OCI-LY7 (cell line): ENCODE measurements at regions not wholly inside any gene's neighbourhood (a gene's known extent, or its start where the extent isn't known, plus 50 kb on each side); places are given as distances from the start of the nearest gene placed in this dataset.
"Not testable (repeated sequence)": the region's sequence is repeated elsewhere in the genome, so short reads cannot be mapped to it uniquely, and the experiment has no call there.

Experiments
- BruUV-seq: library from RNA; stranded (reverse); fragments of 400-500 nt; replicated peaks from 2 replicates; lab custom pipeline; 2021; lab: Mats Ljungman, UMichigan
- CTCF ChIA-PET: fragments of 300-600 bp; sonication (Branson Sonifier 250); formaldehyde crosslinking; loops from one replicate; lab custom pipeline; 2022; ENCODE audit warnings: antibody characterized with exemption; ENCODE audit not compliant: unreplicated experiment; lab: Charles Lee
- POLR2A ChIA-PET: fragments of 300-600 bp; sonication (Branson Sonifier 250); formaldehyde crosslinking; loops from one replicate; lab custom pipeline; 2022; ENCODE audit warnings: antibody characterized with exemption; lab: Charles Lee
- DNase-seq: peaks from one replicate; pipeline ENCODE4 v3.0.0-alpha.2; 2015; ENCODE audit warnings: low spot score
- H2AFZ ChIP-seq: fragments of 200-600 bp; sonication (generic), shearing (Covaris generic); 2 replicates; pipeline ENCODE4 v1.6.1; 2014; ENCODE audit warnings: mild to moderate bottlenecking, antibody characterized with exemption, low read length, moderate library complexity
- H3K27ac ChIP-seq: fragments of 200-600 bp; sonication (generic); 2 replicates; pipeline ENCODE4 v1.5.1; 2014; ENCODE audit warnings: mixed run types, low read depth, mild to moderate bottlenecking, moderate library complexity, low read length, inconsistent platforms; ENCODE audit not compliant: poor library complexity, severe bottlenecking
- H3K36me3 ChIP-seq: fragments of 200-600 bp; sonication (generic); 2 replicates; pipeline ENCODE4 v1.6.1; 2014; ENCODE audit warnings: mild to moderate bottlenecking, antibody characterized with exemption, low read length, moderate library complexity, mixed read lengths; ENCODE audit not compliant: insufficient read depth
- H3K4me1 ChIP-seq: fragments of 200-600 bp; sonication (generic); 2 replicates; pipeline ENCODE4 v1.5.1; 2014; ENCODE audit warnings: mild to moderate bottlenecking, low read length; ENCODE audit not compliant: insufficient read depth, poor library complexity, severe bottlenecking
- H3K4me2 ChIP-seq: fragments of 200-600 bp; sonication (generic); 2 replicates; pipeline ENCODE4 v1.6.1; 2014; ENCODE audit warnings: mild to moderate bottlenecking, low read length
- H3K4me3 ChIP-seq: fragments of 200-600 bp; sonication (generic); 2 replicates; pipeline ENCODE4 v1.5.1; 2014; ENCODE audit warnings: mild to moderate bottlenecking, low read depth, low read length; ENCODE audit not compliant: poor library complexity, severe bottlenecking
- H3K79me2 ChIP-seq: fragments of 200-600 bp; sonication (generic); 2 replicates; pipeline ENCODE4 v1.6.1; 2016; ENCODE audit warnings: low read depth, mild to moderate bottlenecking, low read length, moderate library complexity, mixed read lengths; ENCODE audit not compliant: insufficient read depth
- H3K9me2 ChIP-seq: fragments of 200-600 bp; sonication (generic); 2 replicates; pipeline ENCODE4 v1.6.1; 2016; ENCODE audit warnings: mild to moderate bottlenecking, low read length, mixed read lengths; ENCODE audit not compliant: insufficient read depth
- H3K9me3 ChIP-seq: fragments of 200-600 bp; sonication (generic); 2 replicates; pipeline ENCODE4 v1.6.1; 2014; ENCODE audit warnings: mild to moderate bottlenecking, mixed run types, low read length, mixed read lengths
- H4K20me1 ChIP-seq: fragments of 200-600 bp; sonication (generic); 2 replicates; pipeline ENCODE4 v1.6.1; 2014; ENCODE audit warnings: mild to moderate bottlenecking, antibody characterized with exemption, low read length, moderate library complexity, mixed read lengths; ENCODE audit not compliant: insufficient read depth
- CTCF ChIP-seq: fragments of 200-600 bp; sonication (generic); conservative IDR thresholded peaks from 2 replicates; pipeline ENCODE4 v1.5.1; 2014; ENCODE audit warnings: mild to moderate bottlenecking, antibody characterized with exemption, low read length, moderate library complexity, mixed read lengths
- EZH2phosphoT487 ChIP-seq: fragments of 200-600 bp; sonication (generic); IDR thresholded peaks from 2 replicates; pipeline ENCODE4 v1.6.1; 2018; ENCODE audit warnings: low read depth, borderline replicate concordance, mild to moderate bottlenecking, mixed run types, antibody characterized with exemption, low read length, moderate library complexity, mixed read lengths
- intact Hi-C: fragments of 100-400 bp; cut with micrococcal nuclease; formaldehyde crosslinking; loops from one replicate; pipeline ENCODE4 v1.10.0; 2022; ENCODE audit not compliant: unreplicated experiment

DNA sequence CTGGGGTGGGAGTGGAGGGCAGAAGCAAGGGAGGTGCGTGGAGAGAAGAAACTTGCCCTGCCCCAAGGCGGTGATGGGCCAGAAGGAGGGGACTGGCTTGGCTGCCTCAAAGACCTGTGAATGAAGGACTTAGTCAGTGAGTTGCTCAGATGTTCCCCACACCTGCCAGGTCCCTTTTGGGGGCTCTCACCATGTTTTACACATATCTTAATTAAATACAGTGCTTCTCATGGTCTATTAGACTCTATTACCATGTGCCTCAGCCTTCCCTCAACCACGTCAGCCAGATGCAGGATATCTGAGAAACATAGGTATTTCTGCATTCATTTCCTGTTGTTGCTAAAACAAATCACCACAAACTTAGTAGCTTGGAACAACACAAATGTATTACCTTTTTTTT is 429.5 kb downstream of the BUD13 start:
- H3K4me3 ChIP-seq: no peak overlapping the region
- H3K79me2 ChIP-seq: no peaks in the 10 kb centered on the region
- H3K4me2 ChIP-seq: no peak overlapping the region
- H4K20me1 ChIP-seq: no peaks in the 10 kb centered on the region
- H3K36me3 ChIP-seq: no peaks in the 10 kb centered on the region
- DNase-seq: no peak
- BruUV-seq: no TSS peak
- ChIA-PET POLR2A (interaction anchor here (0.7 kb wide), 1 partner anchor 18 kb away, joined by 7 read pairs; no protein-coding TSS in a partner anchor), CTCF (no interaction called here)
- H3K4me1 ChIP-seq: peaks cover 3% of the 10 kb centered on the region
- H3K9me3 ChIP-seq: no peaks in the 10 kb centered on the region
- H3K9me2 ChIP-seq: no peaks in the 10 kb centered on the region
- no peak overlapping the region for H2AFZ ChIP-seq
- no peak overlapping the region for H3K27ac ChIP-seq
- no peak for TF ChIP-seq EZH2phosphoT487
- intact Hi-C loops: no loop called here

- no peak overlapping the region for H3K4me3 ChIP-seq
- H4K20me1 ChIP-seq: no peaks in the 10 kb centered on the region
- no peaks in the 10 kb centered on the region for H3K79me2 ChIP-seq
- no peak for TF ChIP-seq CTCF
- no peak for TF ChIP-seq EZH2phosphoT487
- no peaks in the 10 kb centered on the region for H3K9me3 ChIP-seq
- BruUV-seq: no TSS peak
- no peak for DNase-seq
- no peak overlapping the region for H2AFZ ChIP-seq
- ChIA-PET CTCF (no interaction called here), POLR2A (no interaction called here)
- H3K4me2 ChIP-seq: no peak overlapping the region
- no peaks in the 10 kb centered on the region for H3K9me2 ChIP-seq
- H3K36me3 ChIP-seq: no peaks in the 10 kb centered on the region
- intact Hi-C loops: no loop called here
- no peak overlapping the region for H3K27ac ChIP-seq
- no peaks in the 10 kb centered on the region for H3K4me1 ChIP-seq
Observed at GRCh38 chr11:116342148-116342547, 430.6 kb downstream of the BUD13 start.

GRCh38 chr11:116339306-116340098 is 433.3 kb downstream of the BUD13 start:
- CTCF ChIA-PET: no interaction called here
- H2AFZ ChIP-seq: no peak overlapping the region
- DNase-seq: no peak
- H3K9me2 ChIP-seq: no peaks in the 10 kb centered on the region
- no peak overlapping the region for H3K4me2 ChIP-seq
- H3K4me1 ChIP-seq: no peaks in the 10 kb centered on the region
- TF ChIP-seq EZH2phosphoT487 (no peak), CTCF (no peak)
- H3K36me3 ChIP-seq: no peaks in the 10 kb centered on the region
- H3K9me3 ChIP-seq: no peaks in the 10 kb centered on the region
- no peaks in the 10 kb centered on the region for H4K20me1 ChIP-seq
- no peak overlapping the region for H3K4me3 ChIP-seq
- H3K27ac ChIP-seq: no peak overlapping the region
- intact Hi-C loops: no loop called here
- no peaks in the 10 kb centered on the region for H3K79me2 ChIP-seq
- POLR2A ChIA-PET: interaction anchor here (0.7 kb wide), 1 partner anchor 603 kb away, joined by 3 read pairs; no protein-coding TSS in a partner anchor
- BruUV-seq: no TSS peak

GRCh38 chr11:116338500-116338899 is 434.3 kb downstream of the BUD13 start:
- H3K36me3 ChIP-seq, CTCF ChIA-PET, H3K9me3 ChIP-seq, H3K4me1 ChIP-seq, H3K27ac ChIP-seq, H3K4me3 ChIP-seq, H4K20me1 ChIP-seq, H2AFZ ChIP-seq, H3K9me2 ChIP-seq, BruUV-seq, H3K4me2 ChIP-seq, DNase-seq, intact Hi-C loops, POLR2A ChIA-PET, H3K79me2 ChIP-seq: not testable (repeated sequence)
